Tibial artery (tissue), 4 donors: ENCODE measurements at regions not wholly inside any gene's neighbourhood (a gene's known extent, or its start where the extent isn't known, plus 50 kb on each side); places are given as distances from the start of the nearest gene placed in this dataset.
A peak's percentile ranks its signal among the peaks of the same experiment; 100 is the strongest.

Experiments
- DNase-seq, 2 donors: peaks; one replicate each; pipeline ENCODE4 v3.0.0-alpha.2; 2019
- H3K27ac ChIP-seq, 2 donors: fragments of 200-600 bp; sonication (generic) in 1 of 2; 1 replicate in 1 of 2; 2 replicates in 1 of 2; pipeline ENCODE4 v1.5.1; 2018 to 2019; ENCODE audit warnings: mild to moderate bottlenecking in 1 of 2
- H3K27me3 ChIP-seq, 2 donors: fragments of 200-600 bp; sonication (generic) in 1 of 2; one replicate each; pipeline versions ENCODE4 v1.5.1 to v1.6.0; 2016 to 2019
- H3K36me3 ChIP-seq, 3 donors: fragments of 200-600 bp; sonication (generic) in 2 of 3; one replicate each; pipeline ENCODE4 v1.5.1; 2016 to 2019; ENCODE audit warnings: mild to moderate bottlenecking in 2 of 3
- H3K4me1 ChIP-seq, 4 donors: fragments of 200-600 bp; sonication (generic) in 2 of 4; 1 replicate in 3 of 4; 2 replicates in 1 of 4; pipeline ENCODE4 v1.5.1; 2016 to 2019
- H3K4me3 ChIP-seq, 2 donors: fragments of 200-600 bp; sonication (generic) in 1 of 2; 1 replicate in 1 of 2; 2 replicates in 1 of 2; pipeline ENCODE4 v1.5.1; 2018 to 2019; ENCODE audit warnings: mild to moderate bottlenecking in 2 of 2
- H3K9me3 ChIP-seq, 3 donors: fragments of 200-600 bp; sonication (generic) in 1 of 3; one replicate each; pipeline ENCODE4 v1.5.1; 2016 to 2019
- CTCF ChIP-seq, 2 experiments: fragments of 200-600 bp in 1 of 2; fragments of 450-650 bp in 1 of 2; IDR thresholded peaks; one replicate each; pipeline ENCODE4 v1.5.1; 2017 to 2019; ENCODE audit warnings: antibody characterized with exemption in 2 of 2, mild to moderate bottlenecking in 1 of 2, moderate library complexity in 1 of 2
- intact Hi-C: fragments of 100-400 bp; cut with DNase I; formaldehyde crosslinking; loops from one replicate; pipeline ENCODE4 v1.15.0; 2023; ENCODE audit warnings: low total_unique reads

DNA sequence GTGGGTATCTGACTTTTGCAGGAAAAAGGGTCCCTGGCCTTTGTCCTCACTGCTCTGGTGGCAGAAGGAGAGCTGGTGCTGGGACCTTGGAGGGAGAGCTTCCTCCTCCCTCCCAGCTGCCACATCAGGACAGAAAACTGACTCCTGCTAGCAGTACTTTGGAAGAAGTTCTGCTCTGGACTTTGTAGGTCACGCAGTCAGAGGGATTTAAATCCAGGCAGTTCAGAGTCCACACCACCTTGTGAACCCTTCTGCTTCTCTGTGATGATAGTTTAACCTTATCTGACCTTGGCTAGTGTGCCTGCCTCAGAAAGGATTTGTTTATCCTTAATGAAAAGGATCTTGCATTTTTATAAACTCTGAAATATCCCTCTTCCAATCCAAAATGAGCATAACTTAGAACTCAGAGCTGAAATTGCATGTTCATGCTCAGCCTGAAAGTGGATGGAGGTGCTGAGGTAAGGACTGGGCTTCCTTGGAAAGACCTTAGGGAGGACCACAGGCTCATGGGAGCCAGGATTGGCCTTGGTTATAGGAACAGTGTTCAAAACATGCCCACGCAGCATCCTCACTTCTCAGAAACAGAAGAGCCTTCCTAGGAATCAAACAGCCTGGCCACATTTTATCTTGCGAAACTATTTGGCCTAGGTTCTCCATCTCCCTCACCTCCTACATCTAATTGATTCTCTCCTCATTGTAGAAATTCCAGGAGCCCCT is 123.9 kb upstream of the SASH1 start:
- DNase-seq: no peak
- Histone ChIP-seq H3K36me3 (no peaks in the 10 kb centered on the region), H3K27me3 (no peaks in the 10 kb centered on the region), H3K4me3 (no peak overlapping the region), H3K27ac (peak overlapping the region; percentile 17 to 48), H3K9me3 (no peaks in the 10 kb centered on the region), H3K4me1 (peaks cover 0 to 20% (median 3%) of the 10 kb centered on the region in 4 donors)
- TF ChIP-seq CTCF (IDR thresholded peaks at IDR 0.05): no peak
- intact Hi-C loops: no loop called here

DNA sequence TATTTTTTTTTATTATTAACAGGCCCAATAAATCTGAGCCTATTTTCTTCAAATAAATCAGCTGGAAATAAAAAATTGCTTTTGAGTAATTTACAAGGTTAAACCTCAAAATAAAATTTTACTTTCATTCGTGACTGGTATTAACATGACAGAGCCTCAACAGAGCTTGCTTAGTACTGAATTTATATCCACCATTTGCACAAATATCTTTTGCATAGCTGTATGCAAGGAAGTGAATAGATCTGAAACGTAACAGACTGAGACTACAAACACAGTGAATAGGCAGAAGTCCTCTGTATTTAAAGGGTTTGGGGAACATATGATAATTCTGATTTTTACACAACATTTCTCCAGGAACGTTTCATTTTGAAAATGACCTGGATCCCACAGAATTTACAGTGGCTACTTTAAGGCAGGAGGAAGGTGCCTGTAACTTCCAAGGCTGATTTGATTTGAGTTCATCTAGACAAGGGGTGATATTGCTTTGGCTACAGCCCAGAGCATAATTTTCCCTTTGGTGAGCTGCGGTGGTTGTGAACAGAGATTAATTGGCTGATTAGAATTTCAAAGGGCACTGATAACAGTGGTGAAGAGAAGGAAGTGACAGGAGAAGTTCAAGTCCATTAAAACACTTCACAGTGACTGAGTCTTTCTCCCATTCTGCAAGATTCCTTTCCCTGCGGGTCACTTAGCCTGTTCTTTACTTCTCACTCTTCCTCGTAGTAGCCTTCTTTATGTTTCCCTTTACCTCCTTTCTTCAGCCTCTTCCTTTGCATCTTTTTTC is 121.2 kb upstream of the SASH1 start:
- H3K27ac ChIP-seq: no peak overlapping the region
- H3K4me3 ChIP-seq: no peak overlapping the region
- no peaks in the 10 kb centered on the region for H3K9me3 ChIP-seq
- no peaks in the 10 kb centered on the region for H3K36me3 ChIP-seq
- no peaks in the 10 kb centered on the region for H3K27me3 ChIP-seq
- no peak for DNase-seq
- H3K4me1 ChIP-seq: peaks cover 0 to 20% (median 3%) of the 10 kb centered on the region in 4 donors
- TF ChIP-seq CTCF (IDR thresholded peaks at IDR 0.05): no peak
- intact Hi-C loops: no loop called here

- Histone ChIP-seq H3K4me1 (peaks cover 0 to 20% (median 3%) of the 10 kb centered on the region in 4 donors), H3K27me3 (no peaks in the 10 kb centered on the region), H3K4me3 (no peak overlapping the region), H3K36me3 (no peaks in the 10 kb centered on the region), H3K27ac (no peak overlapping the region), H3K9me3 (no peaks in the 10 kb centered on the region)
- no peak for DNase-seq
- intact Hi-C loops: no loop called here
- no peak for TF ChIP-seq CTCF (IDR thresholded peaks at IDR 0.05)
Observed at GRCh38 chr6:148222376-148222775, 120.3 kb upstream of the SASH1 start.

DNA sequence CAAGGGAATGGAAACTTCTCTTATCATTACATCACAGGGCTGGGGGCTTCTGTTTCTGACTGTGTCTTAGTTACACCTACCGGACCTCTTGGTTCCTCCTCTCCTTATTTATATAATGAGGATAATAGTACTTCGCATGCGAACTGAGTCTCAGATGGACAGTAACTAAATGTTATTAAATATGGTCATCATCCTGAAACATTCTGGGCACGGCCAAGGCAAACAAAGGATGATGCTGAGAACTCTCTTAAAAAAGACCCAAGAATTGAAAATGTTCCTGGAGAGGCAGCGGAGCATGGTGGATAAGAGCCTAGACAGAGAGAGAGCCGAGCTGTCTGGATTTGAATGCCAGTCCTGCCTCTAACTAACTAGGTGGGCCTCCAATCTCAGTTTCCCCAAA is 119.8 kb upstream of the SASH1 start:
- Histone ChIP-seq H3K9me3 (no peaks in the 10 kb centered on the region), H3K27ac (no peak overlapping the region), H3K4me3 (no peak overlapping the region), H3K36me3 (no peaks in the 10 kb centered on the region), H3K27me3 (no peaks in the 10 kb centered on the region), H3K4me1 (peaks cover 0 to 19% (median 3%) of the 10 kb centered on the region in 4 donors)
- no peak for DNase-seq
- intact Hi-C loops: no loop called here
- no peak for TF ChIP-seq CTCF (IDR thresholded peaks at IDR 0.05)

- DNase-seq: no peak
- intact Hi-C loops: no loop called here
- H3K4me3 ChIP-seq: no peak overlapping the region
- no peaks in the 10 kb centered on the region for H3K9me3 ChIP-seq
- peaks cover 0 to 13% (median 3%) of the 10 kb centered on the region in 4 donors for H3K4me1 ChIP-seq
- no peak overlapping the region for H3K27ac ChIP-seq
- no peaks in the 10 kb centered on the region for H3K27me3 ChIP-seq
- H3K36me3 ChIP-seq: no peaks in the 10 kb centered on the region
- TF ChIP-seq CTCF (IDR thresholded peaks at IDR 0.05): no peak
Observed at GRCh38 chr6:148223424-148223842, 119.2 kb upstream of the SASH1 start.
